Mesendoderm (in vitro differentiated cells): ENCODE measurements at regions not wholly inside any gene's neighbourhood (a gene's known extent, or its start where the extent isn't known, plus 50 kb on each side); places are given as distances from the start of the nearest gene placed in this dataset.
"Not testable (repeated sequence)": the region's sequence is repeated elsewhere in the genome, so short reads cannot be mapped to it uniquely, and the experiment has no call there.

Experiments
- DNase-seq: peaks from one replicate; pipeline ENCODE4 v3.0.0; 2013
- H2AK5ac ChIP-seq: 2 replicates; pipeline ENCODE4 v1.6.1; 2013; ENCODE audit warnings: low read length, inconsistent platforms
- H2BK120ac ChIP-seq: 2 replicates; pipeline ENCODE4 v1.6.1; 2013; ENCODE audit warnings: low read depth, mild to moderate bottlenecking, low read length, moderate library complexity, mixed read lengths
- H2BK15ac ChIP-seq: replicated peaks from 2 replicates; pipeline ENCODE4 v1.6.1; 2013; ENCODE audit warnings: low read depth, mild to moderate bottlenecking, moderate library complexity
- H2BK5ac ChIP-seq: 2 replicates; pipeline ENCODE4 v1.6.1; 2013; ENCODE audit warnings: low read length, inconsistent platforms
- H3K18ac ChIP-seq: 2 replicates; pipeline ENCODE4 v1.6.1; 2013; ENCODE audit warnings: mild to moderate bottlenecking, low read length, mixed read lengths
- H3K23ac ChIP-seq: one replicate; pipeline ENCODE4 v1.6.1; 2013; ENCODE audit warnings: low read length
- H3K27ac ChIP-seq: 2 replicates; pipeline ENCODE4 v1.5.1; 2013; ENCODE audit warnings: low read depth, mild to moderate bottlenecking, inconsistent platforms, low read length, moderate library complexity
- H3K27me3 ChIP-seq: 2 replicates; pipeline ENCODE4 v1.6.1; 2013; ENCODE audit warnings: low read length, control low read depth, mild to moderate bottlenecking, inconsistent platforms; ENCODE audit not compliant: insufficient read depth, poor library complexity
- H3K36me3 ChIP-seq: 2 replicates; pipeline ENCODE4 v1.6.1; 2013; ENCODE audit warnings: low read length, inconsistent platforms; ENCODE audit not compliant: control insufficient read depth, insufficient read depth
- H3K4ac ChIP-seq: one replicate; pipeline ENCODE4 v1.6.1; 2013; ENCODE audit warnings: low read depth, mild to moderate bottlenecking, low read length, moderate library complexity
- H3K4me1 ChIP-seq: 2 replicates; pipeline ENCODE4 v1.6.1; 2013; ENCODE audit warnings: low read depth, low read length, inconsistent platforms; ENCODE audit not compliant: control insufficient read depth
- H3K4me2 ChIP-seq: 2 replicates; pipeline ENCODE4 v1.6.1; 2013; ENCODE audit warnings: low read length
- H3K4me3 ChIP-seq: 2 replicates; pipeline ENCODE4 v1.5.1; 2013; ENCODE audit warnings: mild to moderate bottlenecking, low read length
- H3K56ac ChIP-seq: one replicate; pipeline ENCODE4 v1.6.1; 2013; ENCODE audit warnings: low read length
- H3K79me1 ChIP-seq: 2 replicates; pipeline ENCODE4 v1.6.1; 2013; ENCODE audit warnings: low read length, inconsistent platforms
- H3K79me2 ChIP-seq: 2 replicates; pipeline ENCODE4 v1.6.1; 2013; ENCODE audit warnings: mild to moderate bottlenecking, low read length; ENCODE audit not compliant: control insufficient read depth, insufficient read depth
- H3K9ac ChIP-seq: 2 replicates; pipeline ENCODE4 v1.6.1; 2013; ENCODE audit warnings: low read length, inconsistent platforms
- H4K5ac ChIP-seq: one replicate; pipeline ENCODE4 v1.6.1; 2013; ENCODE audit warnings: low read length
- H4K8ac ChIP-seq: one replicate; pipeline ENCODE4 v1.6.1; 2013; ENCODE audit warnings: low read depth, mild to moderate bottlenecking, control low read depth, low read length, moderate library complexity
- WGBS: extraction: QIAGEN DNeasy Blood & Tissue Kit; methylation state at CpG from one replicate; pipeline ENCODE4 v1.1.7; 2013; ENCODE audit warnings: low lambda C conversion rate, missing lambda C conversion rate; ENCODE audit not compliant: insufficient coverage; ENCODE audit errors: extremely low coverage; 5-methylcytosine and 5-hydroxymethylcytosine counted together

- not testable (repeated sequence) for H4K8ac ChIP-seq, H3K27ac ChIP-seq, H2BK120ac ChIP-seq, H3K56ac ChIP-seq, H4K5ac ChIP-seq, H3K4ac ChIP-seq, H3K9ac ChIP-seq, H2BK5ac ChIP-seq, H2AK5ac ChIP-seq, DNase-seq, H3K4me2 ChIP-seq, H3K23ac ChIP-seq, H3K4me3 ChIP-seq, H3K79me2 ChIP-seq, H3K4me1 ChIP-seq, H3K36me3 ChIP-seq, H3K79me1 ChIP-seq, H2BK15ac ChIP-seq, H3K18ac ChIP-seq, H3K27me3 ChIP-seq
- no CpG with 5 or more reads among the region's 2 CpGs for WGBS
Measured at GRCh38 chr1:4186486-4186885, 286.4 kb upstream of the C1orf174 start.

- Histone ChIP-seq H3K18ac (no peak overlapping the region), H4K5ac (no peak overlapping the region), H2BK120ac (no peak overlapping the region), H3K4ac (no peak overlapping the region), H3K27me3 (no peaks in the 10 kb centered on the region), H2AK5ac (no peak overlapping the region), H4K8ac (no peak overlapping the region), H3K4me2 (no peak overlapping the region), H2BK5ac (no peak overlapping the region), H3K79me2 (no peaks in the 10 kb centered on the region), H3K4me1 (no peaks in the 10 kb centered on the region), H3K23ac (no peak overlapping the region), H3K4me3 (no peak overlapping the region), H3K36me3 (no peaks in the 10 kb centered on the region), H3K79me1 (no peaks in the 10 kb centered on the region), H3K27ac (no peak overlapping the region), H2BK15ac (no peak overlapping the region), H3K56ac (no peak overlapping the region), H3K9ac (no peak overlapping the region)
- DNase-seq = no peak
Measured at GRCh38 chr1:4203501-4203900, 303.4 kb upstream of the C1orf174 start.

GRCh38 chr1:4207183-4207582, 307.1 kb upstream of the C1orf174 start:
- Histone ChIP-seq H2BK120ac (no peak overlapping the region), H2BK15ac (no peak overlapping the region), H3K4ac (no peak overlapping the region), H3K23ac (no peak overlapping the region), H3K18ac (no peak overlapping the region), H4K8ac (no peak overlapping the region), H3K4me2 (no peak overlapping the region), H3K79me2 (no peaks in the 10 kb centered on the region), H4K5ac (no peak overlapping the region), H3K27me3 (no peaks in the 10 kb centered on the region), H3K9ac (no peak overlapping the region), H3K4me1 (no peaks in the 10 kb centered on the region), H3K36me3 (no peaks in the 10 kb centered on the region), H3K4me3 (no peak overlapping the region), H2BK5ac (no peak overlapping the region), H3K27ac (no peak overlapping the region), H2AK5ac (no peak overlapping the region), H3K79me1 (no peaks in the 10 kb centered on the region), H3K56ac (no peak overlapping the region)
- no CpG with 5 or more reads among the region's 4 CpGs for WGBS
- no peak for DNase-seq

DNA sequence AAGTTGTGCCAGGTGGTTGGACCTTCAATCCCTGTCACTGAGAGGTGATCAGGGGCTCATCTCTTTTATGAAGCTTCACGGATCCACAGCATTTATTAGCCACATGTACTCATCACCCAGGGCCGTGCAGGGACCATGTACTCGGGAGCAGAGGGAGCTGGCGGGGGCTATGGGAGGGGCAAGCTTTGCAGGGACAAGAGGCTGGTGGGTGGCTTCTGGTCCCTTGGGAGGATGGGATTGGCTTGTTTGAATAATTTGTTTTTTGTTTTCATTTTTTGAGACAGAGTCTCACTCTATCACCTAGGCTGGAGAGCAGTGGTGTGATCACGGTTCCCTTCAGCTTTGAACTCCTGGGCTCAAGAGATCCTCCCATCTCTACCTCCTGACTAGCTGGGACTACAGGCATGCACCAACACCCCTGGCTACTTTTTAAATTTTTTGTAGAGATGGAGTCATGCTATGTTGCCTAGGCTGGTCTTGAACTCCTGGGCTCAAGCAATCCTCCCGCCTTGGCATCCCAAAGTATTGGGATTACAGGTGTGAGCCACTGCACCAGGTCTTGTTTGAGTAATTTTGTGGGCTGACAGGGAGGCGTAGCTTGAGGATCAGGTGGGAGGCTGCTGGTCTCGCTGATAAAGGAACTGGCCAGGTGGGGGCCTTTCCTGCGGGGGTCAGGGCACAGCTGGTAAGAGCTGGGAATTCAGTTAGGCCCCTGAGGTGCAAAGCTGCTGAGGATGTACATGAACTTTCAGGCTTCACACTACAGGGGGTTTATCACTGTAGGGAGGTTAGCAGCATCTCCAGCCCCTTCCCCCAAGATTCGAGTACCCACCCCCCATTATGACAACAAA, 308.0 kb upstream of the C1orf174 start:
- H3K79me1 ChIP-seq = no peaks in the 10 kb centered on the region
- no peak overlapping the region for H2BK5ac ChIP-seq

DNA sequence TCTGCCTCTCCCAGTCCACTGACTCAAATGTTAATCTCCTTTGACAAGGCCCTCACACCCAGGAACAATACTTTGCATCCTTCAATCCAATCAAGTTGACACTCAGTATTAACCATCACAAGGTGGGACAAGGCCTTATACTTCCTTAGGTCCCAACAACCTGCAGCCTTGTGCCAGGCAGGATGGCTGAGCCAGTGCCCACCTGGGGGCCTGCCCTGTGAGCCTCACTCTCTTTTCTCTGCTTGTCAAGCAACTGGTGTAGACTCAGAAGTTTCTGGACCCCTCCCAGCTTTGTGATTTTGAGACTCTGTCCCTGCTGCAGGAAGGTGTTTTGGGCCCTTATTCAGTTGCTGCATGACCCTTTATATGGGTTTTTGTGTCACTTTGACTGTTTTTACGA, 310.0 kb upstream of the C1orf174 start:
- Histone ChIP-seq H3K9ac (no peak overlapping the region), H3K27me3 (no peaks in the 10 kb centered on the region), H3K4me1 (no peaks in the 10 kb centered on the region), H2BK15ac (no peak overlapping the region), H3K23ac (no peak overlapping the region), H4K5ac (no peak overlapping the region), H2BK120ac (no peak overlapping the region), H4K8ac (no peak overlapping the region), H3K18ac (no peak overlapping the region), H2AK5ac (no peak overlapping the region), H2BK5ac (no peak overlapping the region), H3K27ac (no peak overlapping the region), H3K36me3 (no peaks in the 10 kb centered on the region), H3K4me3 (no peak overlapping the region), H3K4me2 (no peak overlapping the region), H3K4ac (no peak overlapping the region), H3K79me1 (no peaks in the 10 kb centered on the region), H3K79me2 (no peaks in the 10 kb centered on the region), H3K56ac (no peak overlapping the region)
- WGBS = no CpG with 5 or more reads among the region's 1 CpG
- no peak for DNase-seq

More for the DNA sequence above, 308.0 kb upstream of the C1orf174 start:
- H3K23ac ChIP-seq = no peak overlapping the region
- H4K5ac ChIP-seq = no peak overlapping the region
- no peak overlapping the region for H3K4me3 ChIP-seq
- H3K9ac ChIP-seq = no peak overlapping the region
- no peak for DNase-seq
- H3K4ac ChIP-seq = no peak overlapping the region
- no peak overlapping the region for H4K8ac ChIP-seq
- no peak overlapping the region for H2BK15ac ChIP-seq
- no peaks in the 10 kb centered on the region for H3K79me2 ChIP-seq
- no peaks in the 10 kb centered on the region for H3K36me3 ChIP-seq
- H3K27ac ChIP-seq = no peak overlapping the region
- H2BK120ac ChIP-seq = no peak overlapping the region
- no peak overlapping the region for H3K56ac ChIP-seq
- no peak overlapping the region for H3K18ac ChIP-seq
- no peaks in the 10 kb centered on the region for H3K4me1 ChIP-seq
- H3K27me3 ChIP-seq = no peaks in the 10 kb centered on the region
- WGBS = no CpG with 5 or more reads among the region's 10 CpGs
- no peak overlapping the region for H3K4me2 ChIP-seq
- no peak overlapping the region for H2AK5ac ChIP-seq

DNA sequence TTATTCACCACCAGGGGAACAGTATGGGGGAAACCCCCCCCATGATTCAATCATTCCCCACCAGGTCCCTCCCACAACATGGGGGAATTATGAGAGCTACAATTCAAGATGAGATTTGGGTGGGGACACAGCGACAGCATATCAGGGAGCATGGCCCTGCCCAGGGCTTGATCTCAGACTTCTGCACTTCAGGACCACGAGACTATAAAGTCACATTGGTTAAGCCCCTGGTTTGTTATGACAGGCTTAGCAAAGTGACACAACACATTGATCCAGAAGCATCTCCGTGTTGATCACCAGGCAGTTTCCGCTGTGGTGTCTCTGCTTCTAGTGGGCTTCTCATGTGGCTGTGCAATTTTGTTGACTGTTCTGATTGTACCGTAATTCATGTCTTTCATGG, 312.7 kb upstream of the C1orf174 start:
- Histone ChIP-seq H3K4me1 (no peaks in the 10 kb centered on the region), H2BK5ac (no peak overlapping the region), H2BK120ac (no peak overlapping the region), H4K8ac (no peak overlapping the region), H3K4me2 (no peak overlapping the region), H3K36me3 (no peaks in the 10 kb centered on the region), H2AK5ac (no peak overlapping the region), H3K23ac (no peak overlapping the region), H2BK15ac (no peak overlapping the region), H3K27ac (no peak overlapping the region), H3K9ac (no peak overlapping the region), H3K56ac (no peak overlapping the region), H3K4me3 (no peak overlapping the region), H3K79me2 (no peaks in the 10 kb centered on the region), H3K27me3 (no peaks in the 10 kb centered on the region), H3K79me1 (no peaks in the 10 kb centered on the region), H4K5ac (no peak overlapping the region), H3K4ac (no peak overlapping the region), H3K18ac (no peak overlapping the region)
- DNase-seq = no peak
- no CpG with 5 or more reads among the region's 5 CpGs for WGBS
